ENCODE measurements at regions not wholly inside any gene's neighbourhood (a gene's known extent, or its start where the extent isn't known, plus 50 kb on each side); places are given as distances from the start of the nearest gene placed in this dataset.

DNA sequence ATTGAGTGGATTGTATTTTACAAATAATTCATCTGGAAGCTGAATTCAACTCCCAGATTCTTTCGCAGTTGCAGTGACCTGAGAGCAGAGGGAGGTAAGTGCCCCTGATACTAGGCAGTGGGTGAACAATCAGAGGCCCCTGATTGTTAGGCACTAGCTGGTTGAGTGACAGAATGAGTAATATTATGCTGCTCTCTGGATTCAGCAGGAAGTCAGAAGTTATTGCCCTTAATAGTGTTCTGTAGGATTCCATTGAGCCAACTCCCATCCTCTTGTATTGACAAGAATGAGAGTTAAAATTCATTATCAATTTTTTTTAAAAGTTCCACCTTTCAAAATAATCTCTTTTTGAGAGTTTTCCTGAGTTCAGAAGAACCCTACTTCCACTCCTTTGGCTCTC lies 301.2 kb downstream of the DTWD2 start:
- Histone ChIP-seq H3K9me3 (ENCODE audit: control insufficient read depth, low read depth, low read length) (no peaks in the 10 kb centered on the region), H3K4me1 (ENCODE audit: control insufficient read depth, low read depth, low read length) (no peaks in the 10 kb centered on the region), H3K9ac (ENCODE audit: low read length) (no peak overlapping the region)

GRCh38 chr5:118681655-118682054 lies 306.7 kb downstream of the DTWD2 start:
- no peaks in the 10 kb centered on the region for H3K36me3 ChIP-seq (ENCODE audit: control insufficient read depth, low read depth, low read length)
- H3K9ac ChIP-seq (ENCODE audit: low read length) = no peak overlapping the region
- no peak overlapping the region for H3K27ac ChIP-seq (ENCODE audit: low read length)
- H3K27me3 ChIP-seq (ENCODE audit: control insufficient read depth, insufficient read depth, low read length) = no peaks in the 10 kb centered on the region
- no peaks in the 10 kb centered on the region for H3K4me1 ChIP-seq (ENCODE audit: control insufficient read depth, low read depth, low read length)
- H3K4me3 ChIP-seq (ENCODE audit: low read length) = no peak overlapping the region
- H3K9me3 ChIP-seq (ENCODE audit: control insufficient read depth, low read depth, low read length) = no peaks in the 10 kb centered on the region

More for the DNA sequence above, 301.2 kb downstream of the DTWD2 start:
- Histone ChIP-seq H3K36me3 (ENCODE audit: control insufficient read depth, low read depth, low read length) (no peaks in the 10 kb centered on the region), H3K27ac (ENCODE audit: low read length) (no peak overlapping the region), H3K4me3 (ENCODE audit: low read length) (no peak overlapping the region), H3K27me3 (ENCODE audit: control insufficient read depth, insufficient read depth, low read length) (no peaks in the 10 kb centered on the region)

DNA sequence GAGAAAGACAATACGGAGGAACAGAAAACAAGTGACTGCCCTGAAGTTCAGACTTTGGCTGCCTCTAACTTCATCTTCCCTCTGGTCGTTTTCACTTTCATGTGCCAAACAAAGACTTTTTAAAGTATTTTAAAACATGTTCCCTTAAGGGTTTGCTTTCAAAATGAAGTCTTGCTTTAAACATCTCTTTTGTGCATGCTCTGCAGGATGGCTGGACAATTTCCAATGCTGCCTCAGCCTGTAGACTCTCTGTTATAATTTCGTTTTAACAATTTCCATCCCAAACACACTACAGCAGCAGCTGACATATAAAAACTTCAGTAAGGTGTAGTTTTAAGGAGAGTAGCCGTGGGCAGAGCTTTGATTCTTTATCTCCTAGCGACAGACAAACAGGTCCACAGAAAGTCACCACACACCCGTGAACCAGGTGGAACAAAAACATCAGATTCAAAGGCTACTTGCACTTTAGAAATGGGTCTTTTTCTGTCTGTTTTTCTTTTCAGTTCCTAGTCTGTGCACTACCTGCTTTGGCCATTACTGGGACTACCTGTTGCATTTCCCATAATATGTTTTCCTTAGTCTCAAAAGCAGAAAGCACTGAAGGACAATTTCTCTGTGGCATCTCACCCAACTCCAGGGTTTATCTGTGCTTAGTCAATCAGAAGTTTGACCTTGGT lies 308.9 kb downstream of the DTWD2 start:
- H3K9ac ChIP-seq (ENCODE audit: low read length) = no peak overlapping the region
- H3K4me3 ChIP-seq (ENCODE audit: low read length) = no peak overlapping the region

GRCh38 chr5:118678746-118679145 lies 309.6 kb downstream of the DTWD2 start:
- Histone ChIP-seq H3K36me3 (ENCODE audit: control insufficient read depth, low read depth, low read length) (no peaks in the 10 kb centered on the region), H3K4me3 (ENCODE audit: low read length) (no peak overlapping the region)

More for the DNA sequence above, 308.9 kb downstream of the DTWD2 start:
- no peaks in the 10 kb centered on the region for H3K9me3 ChIP-seq (ENCODE audit: control insufficient read depth, low read depth, low read length)
- H3K27me3 ChIP-seq (ENCODE audit: control insufficient read depth, insufficient read depth, low read length) = no peaks in the 10 kb centered on the region
- no peaks in the 10 kb centered on the region for H3K36me3 ChIP-seq (ENCODE audit: control insufficient read depth, low read depth, low read length)
- no peak overlapping the region for H3K27ac ChIP-seq (ENCODE audit: low read length)
- no peaks in the 10 kb centered on the region for H3K4me1 ChIP-seq (ENCODE audit: control insufficient read depth, low read depth, low read length)

DNA sequence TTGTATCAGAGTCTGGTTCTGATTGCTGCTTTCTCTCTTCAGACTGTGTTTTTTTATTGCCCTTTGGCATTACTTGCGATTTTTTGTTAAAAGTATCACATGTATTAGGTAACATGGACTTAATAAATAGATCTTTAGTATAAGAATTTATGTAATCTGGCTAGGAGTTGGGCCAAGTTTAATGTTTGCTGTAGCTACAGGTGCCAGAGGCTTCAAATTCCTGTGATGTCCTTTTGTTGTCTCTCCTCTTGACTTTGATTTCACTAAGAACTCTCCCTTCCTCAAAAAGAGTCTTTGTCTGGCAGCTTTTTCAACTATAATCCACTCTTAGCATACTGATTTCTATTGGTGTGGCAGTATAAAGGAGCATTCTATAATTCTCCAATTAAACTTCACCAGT lies 313.1 kb downstream of the DTWD2 start:
- no peak overlapping the region for H3K9ac ChIP-seq (ENCODE audit: low read length)
- no peak overlapping the region for H3K27ac ChIP-seq (ENCODE audit: low read length)
- no peak overlapping the region for H3K4me3 ChIP-seq (ENCODE audit: low read length)
- no peaks in the 10 kb centered on the region for H3K27me3 ChIP-seq (ENCODE audit: control insufficient read depth, insufficient read depth, low read length)
- no peaks in the 10 kb centered on the region for H3K9me3 ChIP-seq (ENCODE audit: control insufficient read depth, low read depth, low read length)
- no peaks in the 10 kb centered on the region for H3K36me3 ChIP-seq (ENCODE audit: control insufficient read depth, low read depth, low read length)
- H3K4me1 ChIP-seq (ENCODE audit: control insufficient read depth, low read depth, low read length) = no peaks in the 10 kb centered on the region

More at GRCh38 chr5:118678746-118679145, 309.6 kb downstream of the DTWD2 start:
- H3K9me3 ChIP-seq (ENCODE audit: control insufficient read depth, low read depth, low read length) = no peaks in the 10 kb centered on the region
- H3K4me1 ChIP-seq (ENCODE audit: control insufficient read depth, low read depth, low read length) = no peaks in the 10 kb centered on the region
- no peak overlapping the region for H3K9ac ChIP-seq (ENCODE audit: low read length)
- H3K27me3 ChIP-seq (ENCODE audit: control insufficient read depth, insufficient read depth, low read length) = no peaks in the 10 kb centered on the region
- no peak overlapping the region for H3K27ac ChIP-seq (ENCODE audit: low read length)

- no peak overlapping the region for H3K27ac ChIP-seq (ENCODE audit: low read length)
- no peaks in the 10 kb centered on the region for H3K4me1 ChIP-seq (ENCODE audit: control insufficient read depth, low read depth, low read length)
- no peaks in the 10 kb centered on the region for H3K36me3 ChIP-seq (ENCODE audit: control insufficient read depth, low read depth, low read length)
- peaks cover 20% of the 10 kb centered on the region for H3K9me3 ChIP-seq (ENCODE audit: control insufficient read depth, low read depth, low read length)
- H3K4me3 ChIP-seq (ENCODE audit: low read length) = no peak overlapping the region
- H3K27me3 ChIP-seq (ENCODE audit: control insufficient read depth, insufficient read depth, low read length) = no peaks in the 10 kb centered on the region
- no peak overlapping the region for H3K9ac ChIP-seq (ENCODE audit: low read length)
These were observed 330.8 kb downstream of the DTWD2 start for GRCh38 chr5:118657576-118657975.

GRCh38 chr5:118653872-118654271 lies 334.5 kb downstream of the DTWD2 start:
- no peak overlapping the region for H3K27ac ChIP-seq (ENCODE audit: low read length)
- H3K9ac ChIP-seq (ENCODE audit: low read length) = no peak overlapping the region
- no peak overlapping the region for H3K4me3 ChIP-seq (ENCODE audit: low read length)

DNA sequence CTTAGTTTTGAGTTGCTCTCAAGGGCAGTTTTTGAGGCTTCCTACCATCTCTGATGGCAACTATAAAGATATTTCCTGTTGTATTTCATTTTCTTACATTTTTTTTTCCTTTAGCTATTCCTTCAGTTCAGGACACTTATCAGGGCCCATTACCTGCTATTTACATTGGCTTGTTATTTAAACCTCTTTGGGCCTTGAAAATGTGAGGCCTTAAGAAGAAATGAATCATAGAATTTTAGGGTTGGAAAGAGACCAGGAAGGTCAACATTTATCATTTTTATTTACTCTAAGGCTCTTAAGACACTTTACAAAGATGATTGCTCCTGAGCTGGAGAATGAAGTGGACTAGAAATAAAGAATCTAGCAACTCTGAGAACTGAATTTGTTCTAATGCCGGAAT lies 335.2 kb downstream of the DTWD2 start:
- Histone ChIP-seq H3K27me3 (ENCODE audit: control insufficient read depth, insufficient read depth, low read length) (no peaks in the 10 kb centered on the region), H3K36me3 (ENCODE audit: control insufficient read depth, low read depth, low read length) (no peaks in the 10 kb centered on the region), H3K4me3 (ENCODE audit: low read length) (no peak overlapping the region), H3K9ac (ENCODE audit: low read length) (no peak overlapping the region), H3K27ac (ENCODE audit: low read length) (no peak overlapping the region), H3K4me1 (ENCODE audit: control insufficient read depth, low read depth, low read length) (no peaks in the 10 kb centered on the region), H3K9me3 (ENCODE audit: control insufficient read depth, low read depth, low read length) (peaks cover 7% of the 10 kb centered on the region)

More at GRCh38 chr5:118653872-118654271, 334.5 kb downstream of the DTWD2 start:
- Histone ChIP-seq H3K9me3 (ENCODE audit: control insufficient read depth, low read depth, low read length) (peaks cover 10% of the 10 kb centered on the region), H3K27me3 (ENCODE audit: control insufficient read depth, insufficient read depth, low read length) (no peaks in the 10 kb centered on the region), H3K4me1 (ENCODE audit: control insufficient read depth, low read depth, low read length) (no peaks in the 10 kb centered on the region), H3K36me3 (ENCODE audit: control insufficient read depth, low read depth, low read length) (no peaks in the 10 kb centered on the region)

DNA sequence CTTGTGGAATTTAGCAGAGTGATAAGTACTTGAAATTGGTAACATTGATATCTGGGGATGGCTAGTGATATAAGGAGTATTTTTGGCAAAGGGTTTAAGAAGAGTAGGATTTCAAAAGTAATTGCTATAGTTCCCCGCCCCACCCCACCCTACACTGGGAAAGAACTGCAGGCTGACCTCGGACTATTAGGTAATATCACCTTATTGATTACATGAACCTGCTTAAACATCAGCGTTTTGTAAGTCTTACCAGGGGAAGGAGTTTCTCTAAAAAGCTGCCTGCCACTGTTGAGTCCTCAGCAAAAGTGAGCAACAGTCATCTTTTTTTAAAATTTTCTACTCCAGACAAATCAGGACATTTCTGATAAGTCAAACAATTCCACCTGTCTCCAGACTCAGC lies 337.3 kb downstream of the DTWD2 start:
- no peaks in the 10 kb centered on the region for H3K36me3 ChIP-seq (ENCODE audit: control insufficient read depth, low read depth, low read length)
- H3K27me3 ChIP-seq (ENCODE audit: control insufficient read depth, insufficient read depth, low read length) = no peaks in the 10 kb centered on the region

GRCh38 chr5:118647587-118647986 lies 340.8 kb downstream of the DTWD2 start:
- H3K9me3 ChIP-seq (ENCODE audit: control insufficient read depth, low read depth, low read length) = no peaks in the 10 kb centered on the region
- H3K36me3 ChIP-seq (ENCODE audit: control insufficient read depth, low read depth, low read length) = no peaks in the 10 kb centered on the region
- H3K27ac ChIP-seq (ENCODE audit: low read length) = no peak overlapping the region
- no peaks in the 10 kb centered on the region for H3K4me1 ChIP-seq (ENCODE audit: control insufficient read depth, low read depth, low read length)
- H3K4me3 ChIP-seq (ENCODE audit: low read length) = no peak overlapping the region
- no peaks in the 10 kb centered on the region for H3K27me3 ChIP-seq (ENCODE audit: control insufficient read depth, insufficient read depth, low read length)
- no peak overlapping the region for H3K9ac ChIP-seq (ENCODE audit: low read length)

More for the DNA sequence above, 337.3 kb downstream of the DTWD2 start:
- H3K4me1 ChIP-seq (ENCODE audit: control insufficient read depth, low read depth, low read length) = no peaks in the 10 kb centered on the region
- no peak overlapping the region for H3K4me3 ChIP-seq (ENCODE audit: low read length)
- H3K27ac ChIP-seq (ENCODE audit: low read length) = no peak overlapping the region
- H3K9me3 ChIP-seq (ENCODE audit: control insufficient read depth, low read depth, low read length) = no peaks in the 10 kb centered on the region
- no peak overlapping the region for H3K9ac ChIP-seq (ENCODE audit: low read length)

DNA sequence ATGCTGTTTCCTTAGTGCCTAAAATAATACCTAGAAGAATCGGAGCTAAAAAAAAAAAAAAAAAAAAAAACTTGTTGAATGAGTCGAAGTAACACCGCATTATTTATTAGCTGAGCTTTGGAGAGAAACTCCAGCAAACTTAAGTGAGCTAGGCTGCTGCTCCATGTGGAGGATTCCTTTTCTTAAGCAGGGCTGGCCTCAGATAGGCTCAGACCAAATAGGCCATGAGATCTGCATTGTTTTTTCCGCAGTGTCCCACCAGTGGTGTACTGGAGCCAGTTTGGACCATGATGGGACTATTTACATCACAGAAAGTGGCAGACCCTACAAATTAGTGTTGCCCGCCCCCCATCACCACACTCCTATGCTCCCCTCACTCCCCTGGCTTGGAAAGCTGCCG lies 341.4 kb downstream of the DTWD2 start:
- Histone ChIP-seq H3K9me3 (ENCODE audit: control insufficient read depth, low read depth, low read length) (no peaks in the 10 kb centered on the region), H3K27ac (ENCODE audit: low read length) (no peak overlapping the region), H3K4me1 (ENCODE audit: control insufficient read depth, low read depth, low read length) (no peaks in the 10 kb centered on the region), H3K36me3 (ENCODE audit: control insufficient read depth, low read depth, low read length) (no peaks in the 10 kb centered on the region), H3K27me3 (ENCODE audit: control insufficient read depth, insufficient read depth, low read length) (no peaks in the 10 kb centered on the region), H3K4me3 (ENCODE audit: low read length) (no peak overlapping the region), H3K9ac (ENCODE audit: low read length) (no peak overlapping the region)

DNA sequence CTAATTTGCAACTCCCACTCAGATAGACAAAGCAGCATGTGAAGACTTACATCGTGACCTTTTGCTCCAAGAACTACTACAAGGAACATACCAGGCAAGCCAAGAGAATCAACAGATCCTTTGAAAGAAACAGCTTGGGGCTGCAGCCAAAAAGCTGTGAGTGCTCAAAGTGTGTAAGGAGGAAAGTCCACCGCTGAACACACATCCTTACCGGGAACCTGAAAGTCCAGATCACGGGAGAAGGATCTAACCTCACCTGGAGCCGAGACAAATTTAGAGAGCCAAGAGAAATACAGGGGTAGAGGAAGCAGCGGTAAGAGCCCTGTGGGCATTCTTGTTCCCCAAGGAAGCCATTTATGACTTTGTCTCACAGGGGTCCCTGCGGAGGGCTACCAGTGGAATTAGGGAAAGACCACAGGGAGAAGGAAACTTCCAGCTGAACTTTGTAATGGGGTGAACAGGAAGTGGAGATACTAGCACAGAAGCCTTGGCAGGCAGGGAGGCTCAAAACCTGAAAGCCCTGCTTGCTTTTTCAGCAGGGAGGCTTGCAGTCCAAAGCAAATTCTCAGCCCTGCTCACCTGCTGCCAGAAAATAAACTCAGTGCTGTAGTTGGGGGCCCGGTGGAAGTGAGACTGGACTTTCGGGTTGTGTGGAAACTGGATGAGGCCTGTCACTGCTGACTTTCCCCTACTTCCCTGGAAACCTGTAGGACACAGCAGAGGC lies 350.2 kb downstream of the DTWD2 start:
- H3K36me3 ChIP-seq (ENCODE audit: control insufficient read depth, low read depth, low read length) = no peaks in the 10 kb centered on the region
- H3K9ac ChIP-seq (ENCODE audit: low read length) = no peak overlapping the region
- no peaks in the 10 kb centered on the region for H3K27me3 ChIP-seq (ENCODE audit: control insufficient read depth, insufficient read depth, low read length)
- no peaks in the 10 kb centered on the region for H3K4me1 ChIP-seq (ENCODE audit: control insufficient read depth, low read depth, low read length)
- H3K27ac ChIP-seq (ENCODE audit: low read length) = no peak overlapping the region
- H3K9me3 ChIP-seq (ENCODE audit: control insufficient read depth, low read depth, low read length) = peaks cover 7% of the 10 kb centered on the region
- H3K4me3 ChIP-seq (ENCODE audit: low read length) = no peak overlapping the region
